ENCODE measurements at regions not wholly inside any gene's neighbourhood (a gene's known extent, or its start where the extent isn't known, plus 50 kb on each side); places are given as distances from the start of the nearest gene placed in this dataset.

GRCh38 chr4:137267024-137267423 lies 265.3 kb downstream of the PCDH18 start:
- Histone ChIP-seq H3K9me3 (no peaks in the 10 kb centered on the region), H3K4me1 (peaks cover 0 to 22% (median 10%) of the 10 kb centered on the region in 4 donors), H3K36me3 (no peaks in the 10 kb centered on the region), H3K27me3 (no peaks in the 10 kb centered on the region), H3K27ac (peak overlapping the region in 1 of 2 donors; percentile 33), H3K4me3 (no peak overlapping the region)
- DNase-seq: no peak
- TF ChIP-seq CTCF (IDR thresholded peaks at IDR 0.05): no peak
- intact Hi-C loops (cut with DNase I; ENCODE audit: low total_unique reads): no loop called here

GRCh38 chr4:137266511-137266910 lies 265.8 kb downstream of the PCDH18 start:
- Histone ChIP-seq H3K27me3 (no peaks in the 10 kb centered on the region), H3K36me3 (no peaks in the 10 kb centered on the region), H3K27ac (no peak overlapping the region), H3K4me3 (no peak overlapping the region), H3K9me3 (no peaks in the 10 kb centered on the region), H3K4me1 (peaks cover 0 to 22% (median 10%) of the 10 kb centered on the region in 4 donors)
- TF ChIP-seq CTCF (IDR thresholded peaks at IDR 0.05): no peak
- no peak for DNase-seq
- intact Hi-C loops (cut with DNase I; ENCODE audit: low total_unique reads): no loop called here

- TF ChIP-seq CTCF (IDR thresholded peaks at IDR 0.05): no peak
- Histone ChIP-seq H3K27me3 (no peaks in the 10 kb centered on the region), H3K4me3 (no peak overlapping the region), H3K9me3 (no peaks in the 10 kb centered on the region), H3K36me3 (no peaks in the 10 kb centered on the region), H3K27ac (no peak overlapping the region), H3K4me1 (peaks cover 0 to 22% (median 10%) of the 10 kb centered on the region in 4 donors)
- intact Hi-C loops (cut with DNase I; ENCODE audit: low total_unique reads): no loop called here
- DNase-seq: no peak
Observed at GRCh38 chr4:137263206-137263605, 269.1 kb downstream of the PCDH18 start.

GRCh38 chr4:137253949-137254348 lies 278.3 kb downstream of the PCDH18 start:
- intact Hi-C loops (cut with DNase I; ENCODE audit: low total_unique reads): no loop called here

GRCh38 chr4:137249112-137249511 lies 283.2 kb downstream of the PCDH18 start:
- H3K4me1 ChIP-seq: peaks cover 0 to 6% (median 0%) of the 10 kb centered on the region in 4 donors
- no peak for TF ChIP-seq CTCF (IDR thresholded peaks at IDR 0.05)
- no peak overlapping the region for H3K4me3 ChIP-seq
- H3K9me3 ChIP-seq: peaks cover 0 to 5% (median 0%) of the 10 kb centered on the region in 3 donors
- intact Hi-C loops (cut with DNase I; ENCODE audit: low total_unique reads): no loop called here
- H3K27ac ChIP-seq: no peak overlapping the region
- H3K27me3 ChIP-seq: no peaks in the 10 kb centered on the region
- DNase-seq: no peak
- no peaks in the 10 kb centered on the region for H3K36me3 ChIP-seq

More at GRCh38 chr4:137253949-137254348, 278.3 kb downstream of the PCDH18 start:
- Histone ChIP-seq H3K9me3 (peaks cover 0 to 10% (median 0%) of the 10 kb centered on the region in 3 donors), H3K4me1 (peaks cover 0 to 11% (median 0%) of the 10 kb centered on the region in 4 donors), H3K27ac (no peak overlapping the region), H3K27me3 (no peaks in the 10 kb centered on the region), H3K4me3 (no peak overlapping the region), H3K36me3 (no peaks in the 10 kb centered on the region)
- no peak for DNase-seq
- TF ChIP-seq CTCF (IDR thresholded peaks at IDR 0.05): no peak

All from tibial artery (tissue), 4 donors.